A673 (cell line): ENCODE measurements at regions not wholly inside any gene's neighbourhood (a gene's known extent, or its start where the extent isn't known, plus 50 kb on each side); places are given as distances from the start of the nearest gene placed in this dataset.

Source experiments
- CTCF ChIP-seq: fragments of 300-800, 200-600 bp; sonication (generic); conservative IDR thresholded peaks from 2 replicates; pipeline ENCODE4 v1.5.1; 2017; ENCODE audit warnings: low read depth, mild to moderate bottlenecking, antibody characterized with exemption, low read length, moderate library complexity, mixed read lengths
- EZH2 ChIP-seq: fragments of 200-600 bp; sonication (generic); IDR thresholded peaks from 2 replicates; pipeline ENCODE4 v1.6.1; 2017; ENCODE audit warnings: borderline replicate concordance, low read depth, mild to moderate bottlenecking, mixed read lengths, antibody characterized with exemption, low read length; ENCODE audit not compliant: poor library complexity, severe bottlenecking

- no peak for TF ChIP-seq CTCF
- no peak for TF ChIP-seq EZH2
Measured at GRCh38 chr2:149662556-149662955, 75.0 kb upstream of the MMADHC start.
